ENCODE measurements at regions not wholly inside any gene's neighbourhood (a gene's known extent, or its start where the extent isn't known, plus 50 kb on each side); places are given as distances from the start of the nearest gene placed in this dataset.
"Not testable (repeated sequence)": the region's sequence is repeated elsewhere in the genome, so short reads cannot be mapped to it uniquely, and the experiment has no call there.

- no peak for DNase-seq
Measured at GRCh38 chr18:54433368-54433767, 75.7 kb downstream of the C18orf54 start.

DNA sequence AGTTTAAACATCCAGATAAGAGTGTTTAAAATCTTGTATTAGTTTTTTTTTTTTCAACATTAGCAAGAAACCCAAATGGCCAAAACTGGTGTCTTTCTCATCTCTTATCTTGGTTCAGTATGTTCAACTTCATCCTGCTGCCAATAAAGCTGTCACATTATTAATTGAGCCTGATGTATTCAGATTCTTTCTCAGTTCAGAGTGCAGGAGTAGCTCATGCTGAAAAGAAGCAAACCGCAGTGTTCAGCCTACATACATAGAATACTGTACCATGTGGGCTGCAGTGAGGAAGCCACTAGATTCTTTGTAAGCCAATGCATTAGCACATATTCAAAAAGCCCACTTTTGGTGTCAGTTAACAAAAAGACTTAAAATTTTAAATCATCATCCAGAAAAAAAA, 76.2 kb downstream of the C18orf54 start:
- DNase-seq, result no peak

DNA sequence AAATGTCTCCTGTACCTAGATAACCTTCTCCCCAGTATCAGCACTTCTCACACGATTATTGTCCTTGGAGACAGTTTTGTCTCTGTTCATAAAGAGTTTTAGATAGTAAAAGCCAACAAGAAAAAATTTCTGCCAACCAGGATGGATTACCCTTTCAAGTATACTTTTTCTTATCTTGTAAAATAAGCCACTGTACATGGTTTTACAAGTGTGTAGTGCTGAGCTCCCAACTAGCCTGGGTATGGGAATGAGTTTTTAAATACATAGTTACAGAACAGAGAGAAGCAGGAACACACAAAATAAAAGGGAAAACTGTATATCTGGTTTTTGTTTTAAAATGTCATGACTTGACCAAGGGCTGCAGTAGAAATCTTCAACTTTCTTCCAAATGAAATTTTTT, 76.7 kb downstream of the C18orf54 start:
- no peak for DNase-seq

GRCh38 chr18:54436501-54436900, 78.8 kb downstream of the C18orf54 start:
- DNase-seq, result no peak

GRCh38 chr18:54440292-54440691, 82.6 kb downstream of the C18orf54 start:
- DNase-seq, result peak in 1 of 4 experiments; percentile 3

- DNase-seq, result peak; percentile 6 to 45 (median 30)
Measured at GRCh38 chr18:54444319-54444914, 86.7 kb downstream of the C18orf54 start.

GRCh38 chr18:54453996-54454395, 96.3 kb downstream of the C18orf54 start:
- DNase-seq, result no peak

DNA sequence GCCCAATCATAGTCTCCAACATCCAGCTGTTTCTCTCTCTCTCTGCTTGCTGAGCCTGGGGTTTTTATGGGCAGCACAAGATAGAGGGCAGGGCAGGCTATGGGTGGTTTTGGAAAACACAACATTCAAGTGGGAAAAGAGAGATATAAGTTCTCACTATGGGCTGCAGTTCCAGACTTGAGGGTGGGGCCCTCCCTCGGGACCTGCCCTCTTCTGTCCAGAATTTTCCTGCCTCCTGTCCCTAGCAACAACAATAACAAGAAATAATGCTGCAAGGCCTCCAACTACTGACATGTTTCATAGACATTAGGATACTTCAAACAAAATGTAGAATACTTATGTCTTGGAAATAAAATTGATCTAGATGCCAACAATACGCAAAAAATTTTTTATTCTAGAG, 107.8 kb downstream of the C18orf54 start:
- DNase-seq, result no peak

DNA sequence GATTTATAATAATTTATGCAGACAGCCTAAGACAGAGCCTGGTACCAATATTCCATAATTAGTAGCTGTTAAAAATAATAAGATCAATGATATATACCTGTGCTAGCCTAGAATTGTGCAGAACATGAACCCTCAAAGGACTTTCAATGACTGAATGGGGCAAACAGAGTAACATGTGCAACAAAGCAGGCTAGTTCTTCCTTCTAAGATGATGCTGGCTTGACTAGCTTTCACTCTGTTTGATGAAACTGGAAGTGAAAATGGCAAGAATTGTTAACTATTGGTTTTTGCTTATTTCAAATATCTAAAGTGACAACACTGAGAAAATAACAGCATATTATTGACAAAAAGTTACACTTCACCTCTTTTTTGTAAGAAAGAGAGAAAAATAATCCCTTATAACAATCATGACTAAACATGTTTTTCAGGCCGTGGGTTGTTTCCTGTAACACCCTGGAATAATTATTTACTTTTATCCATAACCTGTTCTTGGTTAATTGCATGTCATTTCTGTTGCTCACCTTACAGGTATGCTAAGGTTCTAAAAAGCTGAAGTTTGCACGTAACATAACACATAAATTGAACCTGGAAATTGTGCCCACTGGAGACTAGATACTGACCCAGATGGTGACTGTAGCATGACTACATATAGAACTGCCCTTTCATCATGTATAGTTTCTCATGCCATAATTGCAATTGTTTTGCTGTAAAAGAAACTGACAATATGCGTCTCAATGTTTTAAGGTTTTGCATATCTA, 108.7 kb downstream of the C18orf54 start:
- DNase-seq, result peak in 1 of 4 experiments; percentile 1

DNA sequence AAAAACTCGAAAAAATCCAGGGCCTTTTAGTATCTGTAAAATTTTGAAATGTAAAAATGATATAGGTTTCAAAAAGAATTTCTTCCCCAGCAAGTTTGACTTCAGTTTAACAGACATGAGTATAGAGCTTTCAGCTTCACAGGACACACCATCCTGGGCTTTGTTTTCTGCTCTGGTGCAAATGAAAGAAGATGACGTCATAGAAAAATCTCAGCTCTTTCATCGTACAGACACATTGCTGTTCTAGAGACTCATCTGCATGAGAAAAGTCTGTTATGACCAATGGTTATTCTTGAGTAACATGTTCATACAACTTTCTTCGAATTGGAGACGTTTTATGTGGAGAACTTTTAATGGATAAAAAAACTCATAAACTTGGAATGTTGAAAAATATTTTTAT, 111.7 kb upstream of the DYNAP start:
- DNase-seq, result no peak

DNA sequence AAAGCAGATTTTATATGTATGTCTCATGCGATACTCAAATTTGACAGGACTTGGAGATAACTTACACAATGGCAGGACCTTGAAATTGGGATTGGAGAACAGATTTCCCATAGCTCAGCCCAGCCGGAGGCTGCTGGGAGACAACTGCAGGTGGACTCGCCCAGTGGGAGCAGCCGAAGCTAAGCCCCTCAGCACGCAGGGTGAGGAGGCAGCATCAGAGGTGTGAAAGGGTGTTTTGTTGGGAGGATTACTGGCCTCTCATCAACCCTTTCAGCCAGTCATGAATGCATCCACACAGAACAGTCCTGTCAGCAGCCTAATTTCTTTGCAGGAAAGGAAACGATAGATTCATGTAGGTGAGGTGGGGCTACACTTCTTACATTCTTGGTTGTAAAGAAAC, 110.4 kb upstream of the DYNAP start:
- DNase-seq, result no peak

DNA sequence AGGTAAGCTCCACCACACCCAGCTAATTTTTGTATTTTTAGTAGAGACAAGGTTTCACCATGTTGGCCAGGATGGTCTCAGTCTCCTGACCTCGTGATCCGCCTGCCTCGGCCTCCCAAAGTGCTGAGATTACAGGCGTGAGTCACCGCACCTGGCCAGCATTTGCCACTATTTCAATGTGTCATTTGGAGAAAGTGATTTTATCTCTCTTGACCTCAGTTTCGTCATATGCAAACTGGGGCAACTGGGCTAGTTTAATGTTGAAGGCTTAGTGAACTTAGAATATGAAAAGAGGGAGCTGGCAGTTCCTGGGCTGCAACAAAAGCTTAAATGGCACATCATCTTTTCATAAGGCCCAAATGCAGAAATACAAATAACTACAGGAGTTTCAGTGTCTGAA, 88.6 kb upstream of the DYNAP start:
- not testable (repeated sequence) for DNase-seq

DNA sequence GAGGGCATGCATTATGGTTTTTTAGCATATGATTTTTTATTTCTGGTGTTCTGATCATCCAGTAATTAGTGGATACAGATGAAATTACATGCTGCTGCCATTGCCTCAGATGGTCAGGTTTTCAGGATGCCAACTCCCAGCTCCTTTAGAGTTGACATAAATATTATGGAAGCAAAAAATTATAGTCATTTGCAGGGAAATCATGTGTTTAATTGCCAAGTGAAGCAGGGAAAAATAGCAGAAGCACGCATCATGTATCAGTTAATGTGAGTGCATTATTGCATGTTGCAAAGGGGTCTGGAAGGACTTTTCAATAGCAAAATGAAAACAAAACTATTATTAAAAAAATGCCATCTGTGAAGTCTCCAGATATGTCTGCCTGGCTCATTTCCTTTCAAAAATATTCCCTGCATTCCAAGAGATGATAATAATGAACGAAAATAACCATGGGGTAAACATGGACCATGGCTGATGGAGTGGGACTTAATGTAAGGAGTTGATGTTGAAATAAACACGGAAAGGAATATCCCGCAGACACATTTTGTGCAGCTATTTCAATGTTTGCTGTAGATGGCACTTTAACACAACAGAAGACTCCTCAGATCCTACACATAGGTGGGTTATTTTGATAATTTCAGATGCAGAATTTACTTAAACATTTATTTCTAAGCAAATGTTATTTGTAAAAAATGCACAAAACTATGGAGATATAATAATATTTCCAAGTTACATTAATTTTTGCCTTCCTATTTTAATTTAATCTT, 87.7 kb upstream of the DYNAP start:
- no peak for DNase-seq

- DNase-seq, result no peak
Measured at GRCh38 chr18:54506516-54507261, 84.4 kb upstream of the DYNAP start.

- DNase-seq, result no peak
Measured at GRCh38 chr18:54509793-54510192, 81.3 kb upstream of the DYNAP start.

DNA sequence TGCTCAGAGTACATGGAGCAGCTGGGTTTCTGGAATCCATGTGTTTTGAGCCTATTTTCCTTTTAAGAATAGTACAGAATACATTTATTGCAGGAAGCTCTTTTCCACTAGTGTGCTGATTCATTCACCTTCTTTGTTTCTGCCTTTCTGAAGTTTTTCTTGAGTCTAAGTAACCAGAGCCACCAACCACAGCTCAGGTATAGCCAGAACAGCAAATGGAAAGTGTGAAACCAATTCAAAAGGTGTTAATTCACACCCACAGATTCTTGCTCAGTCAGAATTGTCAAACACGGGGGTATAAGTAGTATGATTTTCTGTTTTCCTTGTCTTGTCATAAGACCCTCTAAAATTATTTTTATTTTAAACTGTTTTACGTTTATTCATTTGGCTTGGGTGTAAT, 75.9 kb upstream of the DYNAP start:
- DNase-seq, result no peak

DNA sequence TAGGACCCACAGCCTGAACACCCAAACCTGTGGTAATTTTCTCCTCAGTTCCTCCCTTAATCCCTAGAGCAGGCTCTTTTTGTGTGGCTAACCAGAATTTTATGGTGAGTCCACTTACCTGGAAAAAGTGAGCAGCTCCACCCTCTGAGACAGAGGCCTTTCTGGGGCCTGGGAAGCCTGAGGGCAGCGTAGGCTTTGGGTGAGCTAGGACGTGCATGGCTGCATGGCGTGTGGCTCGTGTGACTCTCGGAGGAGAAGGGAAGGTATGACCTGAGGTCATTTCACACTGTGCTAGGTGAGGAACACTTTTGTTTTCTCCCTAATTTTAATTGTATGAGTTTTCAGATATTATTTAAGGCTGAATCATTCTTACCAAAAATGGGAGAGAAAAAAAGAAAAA, 73.5 kb upstream of the DYNAP start:
- no peak for DNase-seq

GRCh38 chr18:54521846-54522245, 69.2 kb upstream of the DYNAP start:
- no peak for DNase-seq

DNA sequence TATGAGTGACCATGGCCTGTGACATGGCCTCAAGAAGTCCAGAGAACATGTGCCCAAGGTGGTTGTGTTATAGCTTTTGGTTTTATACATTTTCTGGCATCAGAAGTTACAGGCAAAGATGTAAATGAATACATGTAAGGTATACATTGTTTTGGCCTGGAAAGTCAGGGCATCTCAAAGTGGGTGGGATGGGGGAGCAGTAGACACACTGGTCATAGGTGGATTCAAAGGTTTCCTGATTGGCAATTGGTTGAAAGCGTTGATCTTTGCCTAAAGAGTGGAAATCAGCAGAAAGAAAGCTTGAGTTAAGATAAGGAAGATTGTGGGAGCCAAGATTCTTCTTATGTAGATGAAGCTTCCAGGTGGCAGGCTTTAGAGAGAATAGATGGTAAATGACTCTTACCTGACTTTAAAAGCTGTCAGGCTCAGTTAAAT, 62.1 kb upstream of the DYNAP start:
- DNase-seq, result no peak

- DNase-seq, result no peak
Measured at GRCh38 chr18:54529444-54529843, 61.6 kb upstream of the DYNAP start.

DNA sequence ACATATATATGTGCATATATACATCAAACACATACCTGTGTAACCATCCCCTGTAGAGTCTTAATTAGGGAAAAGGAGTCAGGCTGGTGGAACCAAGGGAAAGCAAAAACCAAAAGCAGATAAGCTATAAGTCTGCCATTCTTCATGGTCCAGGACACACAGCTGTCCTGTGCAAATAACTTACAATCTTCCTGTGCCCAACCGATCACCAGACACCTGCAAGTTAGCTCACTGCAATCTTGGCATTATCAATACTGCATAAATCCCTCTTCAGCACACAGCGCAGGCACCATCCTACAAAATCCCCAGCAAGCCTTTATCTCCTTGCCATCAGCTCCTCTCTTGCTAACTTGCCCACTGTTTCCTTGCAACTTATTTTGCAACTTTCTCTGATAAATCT, 60.8 kb upstream of the DYNAP start:
- DNase-seq, result no peak

GRCh38 chr18:54531402-54532065, 59.5 kb upstream of the DYNAP start:
- DNase-seq, result no peak
